Stimulated activated CD4-positive, alpha-beta T cell treated with anti-CD3 and anti-CD28 coated beads, TNF-alpha, amount 100 ng/mL, for 1 hour (primary cell): ENCODE measurements at regions not wholly inside any gene's neighbourhood (a gene's known extent, or its start where the extent isn't known, plus 50 kb on each side); places are given as distances from the start of the nearest gene placed in this dataset.

ENCODE experiments used
- DNase-seq, 3 donors: peaks; one replicate each; pipeline ENCODE4 v3.0.0-alpha.2; 2020; ENCODE audit warnings: low read depth in 3 of 3, low spot score in 1 of 3

DNA sequence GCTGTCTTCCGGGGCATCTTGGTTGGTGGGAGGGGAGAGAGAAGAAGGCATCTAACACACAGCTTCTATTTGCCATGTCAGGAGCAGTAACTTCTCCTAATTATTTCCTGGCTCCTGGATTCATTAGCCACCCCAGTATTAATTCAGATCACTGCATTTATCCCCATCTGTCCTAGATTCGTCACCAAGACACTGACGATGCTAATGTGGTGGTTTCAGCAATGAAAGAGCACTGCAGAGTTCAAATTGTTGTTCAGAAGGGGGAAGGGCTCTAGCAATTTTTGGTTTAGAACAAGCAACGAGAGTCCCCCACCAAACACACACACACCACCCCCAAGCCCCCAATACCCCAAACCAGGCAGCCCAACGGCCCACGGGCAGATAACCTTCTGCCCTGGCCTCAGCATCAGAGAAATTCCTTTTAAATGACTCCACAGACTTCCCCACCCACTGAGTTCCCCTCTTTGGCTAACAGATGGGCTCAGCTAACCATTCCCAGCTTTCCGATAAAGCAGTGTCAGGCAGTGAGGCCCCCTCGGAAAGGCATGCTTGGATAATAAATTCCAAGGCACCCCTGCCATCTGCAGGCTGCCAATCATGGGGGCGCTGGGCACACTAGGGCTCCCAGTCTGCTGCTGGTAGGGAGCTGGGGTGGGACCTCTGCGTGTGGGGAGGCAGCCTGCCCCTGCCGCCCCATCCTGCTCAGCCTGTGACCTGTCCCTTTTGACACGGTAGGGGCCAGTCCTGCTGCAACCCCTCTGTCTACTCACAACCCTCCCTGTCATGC lies 453.5 kb downstream of the MIAT start:
- no peak for DNase-seq

- no peak for DNase-seq
Measured at GRCh38 chr22:27111796-27112672, 454.6 kb downstream of the MIAT start.

DNA sequence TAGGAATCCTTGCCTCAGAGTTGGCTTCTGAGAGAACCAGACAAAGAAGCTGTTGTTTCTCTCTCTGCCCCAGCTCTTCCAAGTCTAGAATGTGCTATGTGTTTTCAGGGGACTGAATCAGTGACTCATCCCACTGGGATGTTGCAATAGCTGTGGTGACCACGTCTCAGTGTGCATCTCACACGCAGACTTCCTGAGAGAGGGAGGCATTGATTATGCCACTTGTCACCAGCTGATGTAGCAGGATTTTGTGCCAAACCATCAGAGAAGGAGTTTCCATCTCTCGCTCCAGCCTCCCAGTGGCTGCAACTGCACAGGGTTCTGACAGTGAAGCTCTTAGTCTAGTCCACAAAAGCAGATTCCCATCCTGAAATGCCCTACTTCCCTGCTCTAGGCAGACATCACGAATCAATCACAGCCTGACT lies 455.8 kb downstream of the MIAT start:
- DNase-seq = no peak

DNA sequence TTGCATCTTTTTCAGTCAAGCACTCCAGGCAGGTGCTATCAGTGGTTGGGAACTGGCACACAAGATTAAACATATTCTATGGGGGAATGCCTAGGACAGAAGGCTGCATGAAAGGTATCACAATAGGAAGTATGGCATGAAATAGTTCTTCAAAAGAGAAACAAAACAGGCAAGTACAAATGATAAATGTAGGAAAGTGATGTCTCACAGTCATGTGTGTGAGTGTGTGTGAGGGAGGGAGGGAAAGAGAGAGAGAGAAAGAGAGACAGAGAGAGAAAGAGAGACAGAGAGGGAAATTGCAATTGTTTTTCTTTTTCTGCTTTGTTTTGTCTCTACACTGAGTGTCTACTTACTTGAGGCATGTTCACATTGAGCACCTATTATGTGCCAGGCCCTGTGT lies 456.3 kb downstream of the MIAT start:
- no peak for DNase-seq

DNA sequence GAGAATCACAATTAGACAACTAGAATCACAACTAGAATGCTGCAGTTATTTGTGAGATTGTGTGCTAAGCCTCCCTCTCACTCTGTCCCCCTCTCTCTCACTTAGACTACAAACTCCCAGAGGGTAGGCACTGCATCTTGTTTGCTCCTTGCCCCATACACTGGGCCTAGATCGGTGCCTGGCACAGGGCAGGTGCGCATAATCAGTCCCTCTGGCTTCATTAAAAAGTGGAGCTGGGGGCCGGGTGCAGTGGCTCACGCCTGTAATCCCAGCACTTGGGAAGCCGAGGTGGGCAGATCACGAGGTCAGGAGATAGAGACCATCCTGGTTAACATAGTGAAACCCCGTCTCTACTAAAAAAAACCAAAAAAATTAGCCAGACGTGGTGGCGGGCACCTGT lies 456.8 kb downstream of the MIAT start:
- no peak for DNase-seq

GRCh38 chr22:27115410-27115809 lies 458.0 kb downstream of the MIAT start:
- DNase-seq = no peak

DNA sequence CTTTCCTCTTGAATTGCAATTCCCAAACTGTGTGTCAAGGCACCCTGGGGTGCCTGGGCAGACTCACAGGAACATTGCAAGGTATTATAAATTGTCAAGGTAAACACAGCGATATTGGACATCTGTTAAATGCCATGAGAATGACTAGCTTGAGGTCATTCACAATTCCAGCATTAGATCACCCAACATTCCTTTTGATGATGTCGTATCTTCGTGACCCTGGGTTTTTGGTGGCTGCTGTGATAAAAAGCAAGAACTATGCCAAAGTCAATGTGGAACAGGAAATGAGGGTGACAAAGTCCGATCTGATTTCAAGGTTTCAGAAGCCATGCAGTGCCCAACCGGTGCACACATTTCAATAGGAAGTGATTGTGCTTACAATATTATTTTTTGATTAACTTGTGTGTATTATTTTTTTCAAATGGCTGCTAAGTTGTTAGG lies 458.4 kb downstream of the MIAT start:
- DNase-seq = no peak

DNA sequence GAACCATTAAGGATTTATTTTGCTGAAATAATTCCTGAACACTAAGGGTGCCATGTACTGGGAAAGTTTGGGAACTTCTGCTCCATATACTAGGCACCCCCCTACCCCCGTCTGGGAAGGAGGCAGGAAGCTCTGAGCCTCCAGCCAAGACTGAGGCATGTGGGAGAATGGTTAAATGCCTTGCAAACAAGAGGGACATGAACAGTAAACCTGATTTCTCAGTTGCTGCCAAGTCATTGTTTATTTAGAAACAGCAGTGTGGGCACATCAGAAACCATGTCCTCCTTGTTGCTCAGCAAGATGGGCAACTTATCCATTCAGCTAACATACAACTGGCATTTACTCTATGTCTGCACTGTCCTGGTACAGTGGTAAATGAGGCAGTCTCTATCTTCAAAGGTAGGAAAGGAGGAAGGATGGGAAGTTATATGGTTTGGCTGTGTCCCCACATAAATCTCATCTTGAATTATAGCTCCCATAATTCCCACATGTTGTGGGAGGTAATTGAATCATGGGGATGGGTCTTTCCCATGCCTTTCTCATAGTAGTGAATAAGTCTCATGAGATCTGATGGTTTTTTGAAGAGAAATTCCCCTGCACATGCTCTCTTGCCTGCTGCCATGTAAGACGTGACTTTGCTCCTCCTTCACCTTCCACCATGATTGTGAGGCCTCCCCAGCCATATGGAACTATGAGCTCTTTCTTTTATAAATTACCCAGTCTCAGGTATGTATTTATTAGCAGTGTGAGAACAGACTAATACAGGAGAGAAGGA lies 459.1 kb downstream of the MIAT start:
- no peak for DNase-seq

DNA sequence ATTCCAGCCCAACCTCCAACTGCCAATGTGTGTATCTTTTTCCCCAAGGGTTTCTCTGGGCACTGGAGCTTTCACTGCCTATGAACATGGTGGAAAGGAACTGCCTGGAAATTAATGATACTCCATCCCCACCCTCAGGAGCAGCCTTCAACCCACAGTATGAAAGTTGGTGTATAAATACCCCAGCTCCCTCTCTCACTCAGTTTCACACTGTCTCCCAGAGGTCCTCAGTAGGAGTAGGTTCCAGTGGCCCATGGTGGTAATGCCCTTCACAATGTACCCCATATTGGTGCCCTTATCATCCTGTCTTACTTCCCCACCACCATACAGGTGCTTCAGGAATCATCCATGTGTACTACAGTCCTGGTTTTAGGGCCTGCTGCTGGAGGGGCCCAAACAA lies 462.6 kb downstream of the MIAT start:
- DNase-seq = no peak

GRCh38 chr22:27122574-27122973 lies 465.2 kb downstream of the MIAT start:
- no peak for DNase-seq

- DNase-seq = no peak
Measured at GRCh38 chr22:27123880-27124279, 466.5 kb downstream of the MIAT start.

DNA sequence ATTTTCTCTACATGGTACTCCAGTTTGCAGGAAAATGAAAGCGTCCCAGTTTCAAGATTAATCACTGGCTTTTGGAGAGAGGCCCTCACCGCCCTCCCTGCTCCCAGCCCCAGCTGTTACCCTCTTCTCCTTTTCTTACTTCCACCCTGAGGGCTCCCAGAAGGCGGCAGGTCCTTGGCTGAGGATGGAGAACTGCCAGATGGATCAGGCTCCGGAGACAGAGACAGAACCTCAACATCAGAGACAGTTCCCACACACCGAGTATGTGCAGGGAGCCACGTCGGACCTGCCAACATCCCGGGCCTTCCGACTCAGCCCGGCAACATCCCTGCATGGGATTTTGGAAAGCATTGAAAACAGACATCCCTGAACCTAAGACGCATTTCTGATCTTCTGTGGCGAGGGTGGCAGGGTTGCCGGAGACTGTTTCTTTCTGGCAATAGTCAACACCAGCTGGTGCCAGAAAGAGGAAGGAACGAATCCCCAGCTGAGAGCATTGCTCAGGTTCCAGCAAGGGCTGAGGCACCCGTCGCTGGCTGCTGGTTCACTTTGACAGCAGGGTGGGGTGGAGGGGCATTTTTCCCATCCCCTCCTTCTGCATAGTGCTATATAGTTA lies 467.1 kb downstream of the MIAT start:
- no peak for DNase-seq

DNA sequence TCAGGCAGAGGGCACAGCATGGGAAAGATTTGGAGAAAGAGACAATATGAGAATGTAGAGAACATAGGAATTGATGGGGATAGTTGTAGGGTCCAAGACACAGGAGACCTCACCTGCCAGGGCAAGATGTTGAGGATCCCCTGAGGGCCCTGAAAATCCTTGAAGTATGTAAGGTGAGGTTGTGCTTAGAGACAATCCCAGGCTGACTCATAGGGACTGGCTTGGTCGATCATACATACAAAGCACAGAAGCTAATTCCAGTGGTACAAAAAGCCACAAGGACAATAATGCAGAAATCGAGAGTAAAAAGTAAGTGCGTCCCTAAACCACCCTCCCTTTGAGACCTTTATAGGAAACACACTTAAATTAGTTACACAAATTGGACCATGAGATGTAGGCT lies 468.2 kb downstream of the MIAT start:
- no peak for DNase-seq

GRCh38 chr22:27127911-27128310 lies 470.5 kb downstream of the MIAT start:
- no peak for DNase-seq

- no peak for DNase-seq
Measured at GRCh38 chr22:27128461-27129085, 471.2 kb downstream of the MIAT start.

- DNase-seq = no peak
Measured at GRCh38 chr22:27129266-27129665, 471.9 kb downstream of the MIAT start.

GRCh38 chr22:27130906-27131305 lies 473.5 kb downstream of the MIAT start:
- DNase-seq = no peak

DNA sequence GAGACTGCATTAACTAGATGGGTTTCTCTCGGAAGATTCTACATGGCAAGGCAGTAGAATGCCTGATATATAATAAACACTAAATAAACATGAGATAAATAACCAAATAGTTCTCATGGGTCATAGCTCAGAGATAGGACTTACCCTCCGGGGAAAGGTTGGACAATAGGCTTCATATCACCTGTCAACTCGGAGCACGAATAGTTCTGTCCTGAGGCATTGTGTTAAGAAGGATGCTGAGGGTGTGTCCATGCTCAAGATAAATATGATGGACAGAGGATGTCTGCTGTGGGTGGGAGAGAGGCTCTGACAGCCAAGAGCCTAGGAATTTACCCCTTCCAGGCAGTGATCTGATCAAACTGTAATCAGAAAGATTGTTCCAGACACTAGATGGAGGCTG lies 474.0 kb downstream of the MIAT start:
- no peak for DNase-seq

DNA sequence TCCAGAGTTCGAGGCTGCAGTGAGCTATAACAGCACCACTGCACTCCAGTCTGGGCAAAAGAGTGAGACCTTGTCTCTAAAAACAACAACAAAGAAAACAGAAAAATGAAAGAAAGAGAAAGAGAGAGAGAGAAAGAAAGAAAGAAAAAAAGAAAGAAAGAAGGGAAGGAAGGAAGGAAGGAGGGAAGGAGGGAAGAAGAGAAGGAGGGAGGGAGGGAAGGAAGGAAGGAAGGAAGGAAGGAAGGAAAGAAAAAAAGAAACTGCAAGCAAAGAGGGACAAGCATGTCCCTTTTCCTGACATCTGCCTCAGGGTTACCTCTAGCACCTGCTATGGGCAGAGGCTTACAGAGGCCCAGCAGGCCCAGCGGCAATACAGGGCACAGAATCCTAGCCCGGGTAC lies 475.0 kb downstream of the MIAT start:
- no peak for DNase-seq

DNA sequence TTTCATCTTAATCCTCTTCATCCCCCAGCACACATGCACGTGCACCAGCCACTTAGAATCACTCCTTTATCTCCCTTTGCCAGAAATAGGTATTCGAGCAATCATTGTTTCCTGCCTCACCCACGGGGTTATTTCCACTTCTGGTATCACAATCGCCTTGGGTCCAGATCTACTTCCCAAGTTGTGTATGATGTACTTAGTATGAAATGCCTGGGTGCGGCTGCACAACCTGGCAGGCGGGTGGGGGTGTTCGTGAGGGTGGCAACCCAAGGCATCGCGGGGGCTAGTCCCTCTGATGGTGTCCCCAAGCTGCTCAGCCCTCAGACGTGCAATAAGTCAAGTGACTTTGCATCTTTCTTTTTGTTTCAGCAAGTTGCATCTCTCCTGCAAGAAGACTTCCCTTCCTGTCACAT lies 475.6 kb downstream of the MIAT start:
- DNase-seq = no peak
